Fibroblast of gingiva (primary cell): ENCODE measurements at regions not wholly inside any gene's neighbourhood (a gene's known extent, or its start where the extent isn't known, plus 50 kb on each side); places are given as distances from the start of the nearest gene placed in this dataset.
"Not testable (repeated sequence)": the region's sequence is repeated elsewhere in the genome, so short reads cannot be mapped to it uniquely, and the experiment has no call there.

Experiments
- DNase-seq: peaks from one replicate; pipeline ENCODE4 v3.0.0-alpha.2; 2011; ENCODE audit warnings: low read depth

DNA sequence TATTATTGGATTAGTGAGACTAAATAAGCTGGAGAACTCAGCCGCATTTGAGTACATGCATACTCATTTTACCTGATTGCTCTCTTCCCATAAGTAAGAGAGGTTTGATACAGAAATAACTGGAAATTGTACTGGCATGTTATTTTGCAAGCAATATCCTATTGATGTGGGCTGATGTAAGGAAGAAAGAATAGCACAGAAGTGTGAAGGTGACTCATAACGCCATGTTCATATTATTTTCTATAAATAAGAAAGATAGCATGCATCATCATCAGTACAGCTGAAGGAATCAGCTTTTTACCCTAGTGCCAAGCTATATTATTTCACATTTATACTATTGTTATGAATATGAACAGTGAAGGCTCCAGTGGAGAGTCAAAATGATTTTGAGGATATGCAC is 138.3 kb upstream of the FAM47A start:
- no peak for DNase-seq

GRCh38 chrX:34238896-34239295 is 106.8 kb upstream of the FAM47A start:
- DNase-seq = no peak

- not testable (repeated sequence) for DNase-seq
Measured at GRCh38 chrX:34230156-34230555, 98.0 kb upstream of the FAM47A start.

DNA sequence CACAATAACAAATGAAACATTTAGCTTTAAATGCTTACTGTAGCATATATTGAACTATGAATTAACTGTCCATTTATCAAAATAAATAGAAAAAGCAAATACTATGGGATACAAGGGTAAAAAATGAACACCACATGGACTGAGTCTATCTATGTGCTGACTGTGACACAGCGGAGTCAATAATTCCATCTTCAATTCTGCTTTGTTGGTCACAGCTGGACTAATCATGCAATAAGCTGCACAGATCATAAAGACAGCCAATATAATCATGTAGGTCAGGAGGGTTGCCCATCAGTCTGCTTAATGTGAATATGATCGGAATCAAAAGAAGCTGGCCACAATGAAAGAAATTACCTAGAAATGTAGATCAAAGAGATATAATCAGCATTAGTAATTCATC is 95.7 kb upstream of the FAM47A start:
- no peak for DNase-seq

DNA sequence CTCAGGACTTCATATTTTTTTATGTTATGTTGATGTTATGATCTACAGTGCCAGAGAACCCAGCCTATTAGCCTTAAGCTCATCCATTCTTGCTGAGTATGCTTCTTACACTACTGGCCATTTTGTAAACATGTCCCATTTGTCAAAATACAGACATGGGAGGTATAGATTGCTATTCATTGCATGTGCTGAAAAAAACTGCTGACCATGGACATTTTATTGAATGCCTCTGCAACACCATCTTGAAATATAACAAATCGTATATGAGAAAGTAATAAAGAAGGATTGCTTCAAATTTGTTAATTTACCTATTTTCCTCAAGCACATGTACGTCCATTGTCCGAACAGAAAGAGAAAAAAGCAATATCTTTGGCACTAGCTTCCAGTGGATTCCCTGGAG is 91.5 kb upstream of the FAM47A start:
- no peak for DNase-seq

- DNase-seq = no peak
Measured at GRCh38 chrX:34218063-34218462, 85.9 kb upstream of the FAM47A start.

DNA sequence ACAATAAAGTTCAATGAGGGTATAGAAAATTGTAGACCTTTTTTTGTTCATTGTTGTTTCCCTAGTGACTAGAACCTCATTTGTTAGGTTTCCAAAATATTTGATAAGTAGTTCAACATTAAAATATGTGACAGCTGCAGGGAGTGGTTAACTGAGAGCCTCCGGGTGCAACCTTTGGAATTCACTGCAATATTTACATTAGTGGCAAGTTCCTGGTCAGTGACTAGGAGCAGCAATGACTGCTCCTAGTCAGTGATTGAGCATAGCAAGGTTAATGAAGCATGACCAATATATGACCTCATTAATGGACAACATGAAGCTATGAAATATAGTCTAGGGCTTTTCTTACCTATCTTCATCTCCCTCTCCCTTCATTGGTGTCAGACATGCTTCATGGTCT is 65.8 kb upstream of the FAM47A start:
- no peak for DNase-seq
